HG02588 (cell line): ENCODE measurements at regions not wholly inside any gene's neighbourhood (a gene's known extent, or its start where the extent isn't known, plus 50 kb on each side); places are given as distances from the start of the nearest gene placed in this dataset.

Experiments used
- ATAC-seq: cut with Tn5 transposase; IDR thresholded peaks from one replicate; pipeline ENCODE4 v1.9.1; 2021; ENCODE audit warnings: mild to moderate bottlenecking, moderate library complexity; ENCODE audit not compliant: unreplicated experiment

GRCh38 chr5:6274846-6275543 lies 103.4 kb downstream of the MED10 start:
- ATAC-seq: peak; percentile 39

- ATAC-seq: no peak
Observed at GRCh38 chr5:6273749-6274148, 104.6 kb downstream of the MED10 start.

GRCh38 chr5:6273090-6273735 lies 105.1 kb downstream of the MED10 start:
- ATAC-seq: peak; percentile 69

- no peak for ATAC-seq
Observed at GRCh38 chr5:6269925-6270324, 108.4 kb downstream of the MED10 start.

- no peak for ATAC-seq
Observed at GRCh38 chr5:6266671-6267197, 111.6 kb downstream of the MED10 start.

- no peak for ATAC-seq
Observed at GRCh38 chr5:6264394-6264793, 114.0 kb downstream of the MED10 start.

- ATAC-seq: no peak
Observed at GRCh38 chr5:6262651-6263363, 115.5 kb downstream of the MED10 start.

- no peak for ATAC-seq
Observed at GRCh38 chr5:6261668-6262067, 116.7 kb downstream of the MED10 start.

GRCh38 chr5:6261256-6261655 lies 117.1 kb downstream of the MED10 start:
- ATAC-seq: no peak

GRCh38 chr5:6260846-6261245 lies 117.5 kb downstream of the MED10 start:
- ATAC-seq: no peak

- ATAC-seq: no peak
Observed at GRCh38 chr5:6256901-6257300, 121.4 kb downstream of the MED10 start.

GRCh38 chr5:6255956-6256355 lies 122.4 kb downstream of the MED10 start:
- ATAC-seq: no peak

- no peak for ATAC-seq
Observed at GRCh38 chr5:6253846-6254245, 124.5 kb downstream of the MED10 start.

GRCh38 chr5:6253281-6253680 lies 125.1 kb downstream of the MED10 start:
- ATAC-seq: no peak

- no peak for ATAC-seq
Observed at GRCh38 chr5:6252581-6252980, 125.8 kb downstream of the MED10 start.

- no peak for ATAC-seq
Observed at GRCh38 chr5:6251565-6252102, 126.7 kb downstream of the MED10 start.

- no peak for ATAC-seq
Observed at GRCh38 chr5:6250121-6250520, 128.2 kb downstream of the MED10 start.

GRCh38 chr5:6248132-6248531 lies 130.2 kb downstream of the MED10 start:
- ATAC-seq: no peak

GRCh38 chr5:6246820-6247437 lies 131.4 kb downstream of the MED10 start:
- peak; percentile 50 for ATAC-seq

GRCh38 chr5:6244339-6244714 lies 134.0 kb downstream of the MED10 start:
- no peak for ATAC-seq

- no peak for ATAC-seq
Observed at GRCh38 chr5:6243706-6244338, 134.5 kb downstream of the MED10 start.
